ENCODE measurements at regions not wholly inside any gene's neighbourhood (a gene's known extent, or its start where the extent isn't known, plus 50 kb on each side); places are given as distances from the start of the nearest gene placed in this dataset.

- no peak for DNase-seq
Observed at GRCh38 chr2:126990605-126991532, 92.2 kb downstream of the TEX51 start.

- DNase-seq, result no peak
Observed at GRCh38 chr2:126994340-126994777, 95.7 kb downstream of the TEX51 start.

GRCh38 chr2:126995621-126996377 lies 97.1 kb downstream of the TEX51 start:
- DNase-seq, result peak; percentile 23 to 51

- no peak for DNase-seq
Observed at GRCh38 chr2:126996378-126996699, 97.6 kb downstream of the TEX51 start.
